22Rv1 (cell line): ENCODE measurements at regions not wholly inside any gene's neighbourhood (a gene's known extent, or its start where the extent isn't known, plus 50 kb on each side); places are given as distances from the start of the nearest gene placed in this dataset.

Experiments used
- H3K27ac ChIP-seq: fragments of 450-650 bp; 2 replicates; pipeline ENCODE4 v1.5.1; 2017
- CTCF ChIP-seq: fragments of 450-650 bp; IDR thresholded peaks from 2 replicates; pipeline ENCODE4 v1.5.1; 2017; ENCODE audit warnings: mild to moderate bottlenecking
- ZFX ChIP-seq: fragments of 450-650 bp; IDR thresholded peaks from 2 replicates; pipeline ENCODE4 v1.6.1; 2017; ENCODE audit warnings: antibody characterized with exemption, borderline replicate concordance

GRCh38 chrY:17378326-17378725 is 501.7 kb downstream of the CDY2B start:
- no peak overlapping the region for H3K27ac ChIP-seq
- TF ChIP-seq ZFX (no peak), CTCF (no peak)

- no peak overlapping the region for H3K27ac ChIP-seq
- no peak for TF ChIP-seq CTCF
- TF ChIP-seq ZFX: no peak
Observed at GRCh38 chrY:17368413-17368812, 511.6 kb downstream of the CDY2B start.

- no peak overlapping the region for H3K27ac ChIP-seq
- TF ChIP-seq CTCF (no peak), ZFX (no peak)
Observed at GRCh38 chrY:17366400-17366799, 513.6 kb downstream of the CDY2B start.

GRCh38 chrY:17339028-17339427 is 541.0 kb downstream of the CDY2B start:
- no peak overlapping the region for H3K27ac ChIP-seq
- TF ChIP-seq ZFX (no peak), CTCF (peak; percentile 21)

- H3K27ac ChIP-seq: no peak overlapping the region
- no peak for TF ChIP-seq CTCF
- no peak for TF ChIP-seq ZFX
Observed at GRCh38 chrY:17330733-17331132, 549.3 kb downstream of the CDY2B start.

GRCh38 chrY:17319916-17320315 is 560.1 kb downstream of the CDY2B start:
- TF ChIP-seq CTCF: no peak
- TF ChIP-seq ZFX: no peak
- no peak overlapping the region for H3K27ac ChIP-seq

- TF ChIP-seq CTCF (no peak), ZFX (no peak)
- H3K27ac ChIP-seq: no peak overlapping the region
Observed at GRCh38 chrY:17318631-17319030, 561.4 kb downstream of the CDY2B start.
